Gastroesophageal sphincter (tissue), 3 donors: ENCODE measurements at regions not wholly inside any gene's neighbourhood (a gene's known extent, or its start where the extent isn't known, plus 50 kb on each side); places are given as distances from the start of the nearest gene placed in this dataset.

ENCODE experiments used
- CTCF ChIP-seq, 4 experiments: fragments of 200-600 bp in 2 of 4; fragments of 450-650 bp in 2 of 4; sonication (generic) in 1 of 4; IDR thresholded peaks; one replicate each; pipeline ENCODE4 v1.5.1; 2017 to 2019; ENCODE audit warnings: antibody characterized with exemption in 4 of 4, mild to moderate bottlenecking in 2 of 4, moderate library complexity in 2 of 4
- POLR2A ChIP-seq, 2 donors: fragments of 450-650 bp; IDR thresholded peaks; one replicate each; pipeline ENCODE4 v1.6.1; 2017; ENCODE audit warnings: antibody characterized with exemption in 2 of 2, mild to moderate bottlenecking in 2 of 2, moderate library complexity in 1 of 2
- POLR2AphosphoS5 ChIP-seq: sonication (generic); formaldehyde crosslinking; IDR thresholded peaks from one replicate; pipeline ENCODE4 v1.6.1; 2017; ENCODE audit warnings: antibody characterized with exemption

DNA sequence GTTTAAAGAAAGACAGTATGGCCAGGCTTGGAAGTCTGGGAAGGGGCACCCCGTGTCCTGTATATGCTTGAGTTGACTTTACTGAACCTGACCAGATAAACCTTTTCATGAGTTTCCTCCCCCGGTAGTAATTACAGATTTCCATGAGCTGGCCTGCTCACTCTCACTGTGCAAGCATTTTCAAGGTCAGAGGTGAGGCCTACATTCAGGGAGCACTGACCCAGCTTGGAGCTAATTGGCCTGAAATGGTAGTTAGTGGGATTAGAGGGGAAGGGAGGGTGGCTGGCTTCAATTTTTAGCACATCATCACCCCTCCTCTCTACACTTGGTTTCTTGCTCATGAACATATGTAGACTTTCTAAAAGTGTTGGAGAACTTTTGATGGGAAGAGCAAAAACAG lies 99.2 kb downstream of the PSAT1 start:
- TF ChIP-seq CTCF (IDR thresholded peaks at IDR 0.05) (no peak), POLR2A (IDR thresholded peaks at IDR 0.05) (no peak), POLR2AphosphoS5 (no peak)
